IMR-90 (cell line): ENCODE measurements at regions not wholly inside any gene's neighbourhood (a gene's known extent, or its start where the extent isn't known, plus 50 kb on each side); places are given as distances from the start of the nearest gene placed in this dataset.

Source experiments
- ATAC-seq: fragments of 200-7000 bp; cut with Tn5 transposase; 2 replicates; pipeline ENCODE4 v1.9.1; 2020; ENCODE audit warnings: low read depth, mild to moderate bottlenecking, moderate library complexity
- BruUV-seq: library from RNA; stranded (reverse); fragments of 400-500 nt; replicated peaks from 2 replicates; lab custom pipeline; 2021; lab: Mats Ljungman, UMichigan
- CTCF ChIA-PET: fragments of 300-600 bp; formaldehyde crosslinking; extraction: SDS; loops from one replicate; lab custom pipeline; 2021; ENCODE audit warnings: antibody characterized with exemption; lab: Yijun Ruan, JAX
- POLR2A ChIA-PET: fragments of 300-600 bp; sonication (Branson Sonifier 250); formaldehyde crosslinking; loops from one replicate; lab custom pipeline; 2022; ENCODE audit warnings: antibody characterized with exemption; ENCODE audit not compliant: unreplicated experiment; lab: Charles Lee
- DNase-seq: peaks from one replicate; pipeline ENCODE4 v3.0.0; 2013
- H2AFZ ChIP-seq: replicated peaks from 2 replicates; pipeline ENCODE3; 2013; ENCODE audit warnings: low read length, mild to moderate bottlenecking; ENCODE audit not compliant: poor library complexity
- H2AK5ac ChIP-seq: 2 replicates; pipeline ENCODE4 v1.6.1; 2013; ENCODE audit warnings: low read depth, low read length, inconsistent platforms
- H2AK9ac ChIP-seq: replicated peaks from 2 replicates; pipeline ENCODE3; 2013; ENCODE audit warnings: mild to moderate bottlenecking, low read depth, low read length, moderate library complexity; ENCODE audit not compliant: poor library complexity
- H2BK120ac ChIP-seq: 2 replicates; pipeline ENCODE4 v1.6.1; 2013; ENCODE audit warnings: low read depth, low read length, inconsistent platforms
- H2BK15ac ChIP-seq: 3 replicates; pipeline ENCODE4 v1.6.1; 2013; ENCODE audit warnings: low read depth, low read length, inconsistent platforms
- H2BK20ac ChIP-seq: 2 replicates; pipeline ENCODE4 v1.6.1; 2013; ENCODE audit warnings: low read depth, mild to moderate bottlenecking, inconsistent platforms, low read length, moderate library complexity
- H2BK5ac ChIP-seq: 2 replicates; pipeline ENCODE4 v1.6.1; 2013; ENCODE audit warnings: mild to moderate bottlenecking, low read depth, low read length, inconsistent platforms; ENCODE audit not compliant: poor library complexity, severe bottlenecking
- H3K14ac ChIP-seq: replicated peaks from 2 replicates; pipeline ENCODE4 v1.6.1; 2013; ENCODE audit warnings: low read depth, low read length, inconsistent platforms
- H3K18ac ChIP-seq: 2 replicates; pipeline ENCODE4 v1.6.1; 2013; ENCODE audit warnings: low read depth, low read length, control low read depth
- H3K23ac ChIP-seq: 2 replicates; pipeline ENCODE4 v1.6.1; 2013; ENCODE audit warnings: low read depth, low read length, inconsistent platforms
- H3K27ac ChIP-seq: 2 replicates; pipeline ENCODE4 v1.5.1; 2013; ENCODE audit warnings: mild to moderate bottlenecking, control low read depth, low read length; ENCODE audit not compliant: insufficient read depth
- H3K27me3 ChIP-seq: 2 replicates; pipeline ENCODE4 v1.6.1; 2013; ENCODE audit warnings: low read length; ENCODE audit not compliant: control insufficient read depth, insufficient read depth
- H3K36me3 ChIP-seq: 2 replicates; pipeline ENCODE4 v1.6.1; 2013; ENCODE audit warnings: low read length, mixed read lengths; ENCODE audit not compliant: control insufficient read depth, insufficient read depth
- H3K4ac ChIP-seq: 2 replicates; pipeline ENCODE4 v1.6.1; 2013; ENCODE audit warnings: low read depth, low read length, inconsistent platforms
- H3K4me1 ChIP-seq: 2 replicates; pipeline ENCODE4 v1.6.1; 2013; ENCODE audit warnings: low read length, mixed read lengths; ENCODE audit not compliant: control insufficient read depth, insufficient read depth
- H3K4me2 ChIP-seq: 2 replicates; pipeline ENCODE4 v1.6.1; 2013; ENCODE audit warnings: low read depth, mild to moderate bottlenecking, control low read depth, low read length, moderate library complexity
- H3K4me3 ChIP-seq: 2 replicates; pipeline ENCODE4 v1.5.1; 2013; ENCODE audit warnings: low read depth, mild to moderate bottlenecking, control low read depth, low read length, moderate library complexity; ENCODE audit not compliant: insufficient read depth
- H3K56ac ChIP-seq: 2 replicates; pipeline ENCODE4 v1.6.1; 2013; ENCODE audit warnings: low read length, inconsistent platforms; ENCODE audit not compliant: insufficient read depth; ENCODE audit errors: extremely low read depth
- H3K79me1 ChIP-seq, 2 experiments: 2 replicates each; pipeline ENCODE4 v1.6.1; 2013; ENCODE audit warnings: low read length in 2 of 2, inconsistent platforms in 1 of 2, low read depth in 1 of 2
- H3K9ac ChIP-seq: 2 replicates; pipeline ENCODE4 v1.6.1; 2013; ENCODE audit warnings: low read depth, low read length, control low read depth
- H3K9me1 ChIP-seq: 2 replicates; pipeline ENCODE4 v1.6.1; 2013; ENCODE audit warnings: low read length, inconsistent platforms; ENCODE audit not compliant: insufficient read depth
- H3K9me3 ChIP-seq: 2 replicates; pipeline ENCODE4 v1.6.1; 2013; ENCODE audit warnings: low read length; ENCODE audit not compliant: control insufficient read depth, insufficient read depth
- H4K20me1 ChIP-seq: 2 replicates; pipeline ENCODE4 v1.6.1; 2013; ENCODE audit warnings: low read length, inconsistent platforms; ENCODE audit not compliant: insufficient read depth
- H4K5ac ChIP-seq: 2 replicates; pipeline ENCODE4 v1.6.1; 2013; ENCODE audit warnings: mild to moderate bottlenecking, low read depth, low read length, control low read depth
- H4K8ac ChIP-seq, 2 experiments: 2 replicates each; pipeline ENCODE4 v1.6.1; 2013; ENCODE audit warnings: low read depth in 2 of 2, low read length in 2 of 2, control low read depth in 1 of 2, inconsistent platforms in 1 of 2
- H4K91ac ChIP-seq: 2 replicates; pipeline ENCODE4 v1.6.1; 2013; ENCODE audit warnings: low read depth, low read length, inconsistent platforms; ENCODE audit not compliant: insufficient read depth
- BHLHE40 ChIP-seq: fragments of 150-350 bp; IDR thresholded peaks from 2 replicates; pipeline ENCODE4 v1.6.1; 2016; ENCODE audit warnings: mild to moderate bottlenecking, low read depth, low read length
- CHD1 ChIP-seq: IDR thresholded peaks from 2 replicates; pipeline ENCODE4 v1.6.1; 2012; ENCODE audit warnings: low read depth, low read length, improper control_type of control experiment
- ELK1 ChIP-seq: fragments of 150-350 bp; IDR thresholded peaks from 2 replicates; pipeline ENCODE4 v1.6.1; 2016; ENCODE audit warnings: low read depth, mild to moderate bottlenecking, low read length, moderate library complexity, borderline replicate concordance
- MAFK ChIP-seq: IDR thresholded peaks from 2 replicates; pipeline ENCODE4 v1.6.1; 2012; ENCODE audit warnings: low read depth, low read length, improper control_type of control experiment
- MXI1 ChIP-seq: IDR thresholded peaks from 2 replicates; pipeline ENCODE4 v1.6.1; 2012; ENCODE audit warnings: low read depth, mild to moderate bottlenecking, low read length, moderate library complexity, borderline replicate concordance
- RAD21 ChIP-seq: IDR thresholded peaks from 2 replicates; pipeline ENCODE4 v1.6.1; 2012; ENCODE audit warnings: low read length, improper control_type of control experiment
- WGBS, 2 experiments: methylation state at CpG; one replicate each; pipeline versions ENCODE4 v1.1.5 to v1.1.7; 2013; ENCODE audit warnings: missing lambda C conversion rate in 2 of 2; ENCODE audit not compliant: insufficient read length in 1 of 2; ENCODE audit errors: extremely low coverage in 2 of 2; 5-methylcytosine and 5-hydroxymethylcytosine counted together
- dilution Hi-C: fragments of 300-500 bp; cut with HindIII; formaldehyde crosslinking; loops from one replicate; pipeline ENCODE4 v1.14.3; 2018; ENCODE audit warnings: low sequenced_read_pairs; ENCODE audit not compliant: unreplicated experiment
- in situ Hi-C: fragments of 300-500 bp; cut with MboI; formaldehyde crosslinking; loops from 3 replicates; pipeline ENCODE4 v1.14.3; 2019; ENCODE audit warnings: low sequenced_read_pairs, inconsistent platforms, mixed read lengths
- intact Hi-C: fragments of 100-400 bp; cut with micrococcal nuclease; formaldehyde crosslinking; loops from 2 replicates; pipeline ENCODE4 v1.10.0; 2022
- TF ChIP-seq, protein P1 (sequence below): conservative IDR thresholded peaks from 2 replicates; pipeline ENCODE4 v1.5.1; 2012; ENCODE audit warnings: mild to moderate bottlenecking, low read depth, low read length, improper control_type of control experiment

DNA sequence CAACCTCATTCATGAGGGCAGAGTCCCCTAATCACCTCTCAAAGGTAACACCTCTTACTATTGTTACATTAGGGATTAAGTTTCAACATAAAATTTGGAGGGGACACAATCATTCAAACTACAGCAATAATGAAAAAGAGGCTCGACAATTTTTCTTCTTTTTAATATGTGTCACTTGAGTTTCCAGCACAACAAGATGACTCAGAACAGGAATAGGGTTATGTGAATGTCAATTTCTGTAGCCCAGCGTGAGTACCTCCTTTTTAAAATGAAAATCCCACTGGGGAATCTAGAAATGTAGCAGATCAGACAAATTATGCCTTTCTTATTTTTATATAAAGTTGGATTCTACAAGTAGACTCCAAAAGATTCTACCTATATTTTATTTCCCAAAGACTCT lies 83.7 kb downstream of the ZNF330 start:
- H3K4me1 ChIP-seq, result peaks cover 2% of the 10 kb centered on the region
- no peaks in the 10 kb centered on the region for H3K79me1 ChIP-seq
- no peak overlapping the region for H2BK5ac ChIP-seq
- no peak overlapping the region for H3K9ac ChIP-seq
- no peak overlapping the region for H3K4me3 ChIP-seq
- no peak overlapping the region for H3K14ac ChIP-seq
- TF ChIP-seq BHLHE40 (no peak), MXI1 (no peak), ELK1 (no peak), MAFK (no peak), RAD21 (no peak), CHD1 (no peak)
- TF ChIP-seq, protein P1, sequence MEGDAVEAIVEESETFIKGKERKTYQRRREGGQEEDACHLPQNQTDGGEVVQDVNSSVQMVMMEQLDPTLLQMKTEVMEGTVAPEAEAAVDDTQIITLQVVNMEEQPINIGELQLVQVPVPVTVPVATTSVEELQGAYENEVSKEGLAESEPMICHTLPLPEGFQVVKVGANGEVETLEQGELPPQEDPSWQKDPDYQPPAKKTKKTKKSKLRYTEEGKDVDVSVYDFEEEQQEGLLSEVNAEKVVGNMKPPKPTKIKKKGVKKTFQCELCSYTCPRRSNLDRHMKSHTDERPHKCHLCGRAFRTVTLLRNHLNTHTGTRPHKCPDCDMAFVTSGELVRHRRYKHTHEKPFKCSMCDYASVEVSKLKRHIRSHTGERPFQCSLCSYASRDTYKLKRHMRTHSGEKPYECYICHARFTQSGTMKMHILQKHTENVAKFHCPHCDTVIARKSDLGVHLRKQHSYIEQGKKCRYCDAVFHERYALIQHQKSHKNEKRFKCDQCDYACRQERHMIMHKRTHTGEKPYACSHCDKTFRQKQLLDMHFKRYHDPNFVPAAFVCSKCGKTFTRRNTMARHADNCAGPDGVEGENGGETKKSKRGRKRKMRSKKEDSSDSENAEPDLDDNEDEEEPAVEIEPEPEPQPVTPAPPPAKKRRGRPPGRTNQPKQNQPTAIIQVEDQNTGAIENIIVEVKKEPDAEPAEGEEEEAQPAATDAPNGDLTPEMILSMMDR, result no peak
- no peaks in the 10 kb centered on the region for H3K9me3 ChIP-seq
- no TSS peak for BruUV-seq
- H2BK20ac ChIP-seq, result no peak overlapping the region
- H3K4ac ChIP-seq, result no peak overlapping the region
- H3K27me3 ChIP-seq, result no peaks in the 10 kb centered on the region
- no peak overlapping the region for H3K56ac ChIP-seq
- H3K4me2 ChIP-seq, result no peak overlapping the region
- DNase-seq, result no peak
- H2AK5ac ChIP-seq, result no peak overlapping the region
- H3K23ac ChIP-seq, result no peak overlapping the region
- H2BK15ac ChIP-seq, result no peak overlapping the region
- H3K18ac ChIP-seq, result no peak overlapping the region
- H2AK9ac ChIP-seq, result no peak overlapping the region
- no CpG with 5 or more reads among the region's 2 CpGs for WGBS, 2 experiments
- H3K36me3 ChIP-seq, result no peaks in the 10 kb centered on the region
- no peaks in the 10 kb centered on the region for H3K9me1 ChIP-seq
- dilution Hi-C loops (no loop called here), in situ Hi-C loops (no loop called here), intact Hi-C loops (no loop called here)
- no peak overlapping the region for H4K8ac ChIP-seq
- no peak overlapping the region for H2AFZ ChIP-seq
- H4K5ac ChIP-seq, result no peak overlapping the region
- CTCF ChIA-PET, result no interaction called here
- H2BK120ac ChIP-seq, result no peak overlapping the region
- no peaks in the 10 kb centered on the region for H4K20me1 ChIP-seq
- no peak for ATAC-seq
- H3K27ac ChIP-seq, result no peak overlapping the region
- no peak overlapping the region for H4K91ac ChIP-seq
- POLR2A ChIA-PET, result no interaction called here
